Amniotic epithelial cell (primary cell): ENCODE measurements at regions not wholly inside any gene's neighbourhood (a gene's known extent, or its start where the extent isn't known, plus 50 kb on each side); places are given as distances from the start of the nearest gene placed in this dataset.

Source experiments
- DNase-seq: peaks from one replicate; pipeline ENCODE4 v3.0.0-alpha.2; 2010; ENCODE audit warnings: low read depth

GRCh38 chr4:125515016-125515415, 200.3 kb downstream of the FAT4 start:
- no peak for DNase-seq

GRCh38 chr4:125517831-125518230, 203.1 kb downstream of the FAT4 start:
- no peak for DNase-seq

DNA sequence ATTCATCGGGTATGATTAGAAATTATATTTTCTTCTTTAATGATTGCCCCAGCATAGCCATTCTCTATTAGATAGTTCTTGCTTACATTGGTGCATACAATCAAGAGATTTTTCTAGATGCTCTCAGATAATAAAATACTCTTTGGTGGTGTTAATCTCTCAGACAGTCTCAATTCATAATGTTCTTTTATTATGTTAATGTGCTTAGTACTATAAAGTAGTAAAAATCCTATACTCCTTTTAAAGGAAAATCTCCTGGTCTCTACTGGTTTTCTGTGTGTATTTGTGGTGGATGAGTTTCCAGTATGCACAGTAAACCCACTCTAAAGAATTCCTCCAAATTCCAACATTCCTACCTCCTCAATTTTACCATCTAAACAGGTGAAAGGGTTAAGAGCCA, 203.5 kb downstream of the FAT4 start:
- no peak for DNase-seq

- no peak for DNase-seq
These were observed 204.8 kb downstream of the FAT4 start for GRCh38 chr4:125519371-125520146.

DNA sequence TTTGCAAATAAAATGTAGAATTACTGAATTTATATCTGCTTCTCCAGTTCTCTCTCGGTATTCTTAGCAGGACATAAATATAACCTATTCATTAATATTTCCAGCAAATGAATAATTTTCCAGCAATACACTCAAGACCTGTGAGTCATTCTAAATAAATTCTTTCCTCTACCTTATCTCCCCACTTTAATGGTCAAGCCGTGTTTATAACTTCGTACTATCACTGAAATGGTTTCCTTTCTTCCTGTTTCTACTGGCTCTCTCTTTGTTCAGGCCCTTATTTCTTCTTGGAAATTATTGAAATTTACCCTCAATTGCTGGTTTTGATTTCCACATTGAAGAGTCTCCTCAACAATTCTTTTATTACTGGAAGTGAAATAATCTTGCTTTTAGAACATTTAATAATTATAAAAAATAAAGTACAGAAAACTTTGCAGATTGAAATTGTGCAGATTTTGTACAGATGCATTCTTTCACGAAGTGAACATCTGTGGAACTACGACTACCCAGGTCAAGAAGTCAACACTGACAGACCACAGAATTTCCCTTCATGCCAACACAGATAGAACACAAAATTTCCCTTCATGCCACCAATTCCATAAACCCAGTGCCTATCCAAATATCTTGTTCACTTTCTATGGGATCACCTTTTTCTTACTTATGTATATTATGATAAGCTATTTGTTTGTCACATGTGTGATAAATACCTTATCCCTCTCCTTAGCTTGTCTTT, 205.7 kb downstream of the FAT4 start:
- peak; percentile 82 for DNase-seq

DNA sequence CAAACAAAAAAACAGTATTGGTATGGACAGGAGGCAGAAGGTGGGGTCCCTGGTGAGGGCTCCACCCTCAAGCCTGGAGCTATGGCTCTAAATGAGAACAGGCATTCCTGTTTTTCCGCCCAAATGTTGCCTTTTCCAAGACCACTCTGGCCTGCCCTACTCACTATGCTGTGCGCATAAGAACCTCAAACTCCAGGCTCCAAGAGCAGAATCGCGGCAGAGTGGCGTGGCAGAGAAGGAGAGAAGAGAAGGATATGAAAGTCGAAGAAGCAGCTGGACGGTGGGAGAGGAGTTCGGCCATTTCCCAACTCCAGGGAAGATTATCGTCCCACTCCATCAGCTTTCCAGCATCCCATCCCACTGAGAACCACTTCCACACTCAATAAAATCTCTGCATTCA, 207.8 kb downstream of the FAT4 start:
- DNase-seq = no peak

DNA sequence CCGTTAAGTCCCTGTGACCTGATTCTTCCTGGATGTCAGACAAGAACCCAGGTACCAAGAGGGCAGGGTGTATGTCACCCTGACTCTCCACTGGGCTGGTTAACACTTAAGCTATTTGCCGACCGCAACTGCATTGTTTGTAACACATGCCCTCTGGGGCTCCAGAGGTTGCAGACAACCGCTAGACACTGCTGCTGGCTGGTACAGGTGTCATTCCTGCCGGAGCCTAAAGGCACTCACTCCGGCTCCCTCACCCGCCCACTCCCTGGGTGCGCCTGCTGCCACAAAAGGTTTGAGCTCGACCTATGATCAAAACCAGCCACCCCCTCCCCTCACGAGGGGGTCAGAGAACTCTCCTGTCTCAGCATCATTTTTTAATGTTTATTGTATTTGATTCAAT, 208.2 kb downstream of the FAT4 start:
- DNase-seq = no peak

DNA sequence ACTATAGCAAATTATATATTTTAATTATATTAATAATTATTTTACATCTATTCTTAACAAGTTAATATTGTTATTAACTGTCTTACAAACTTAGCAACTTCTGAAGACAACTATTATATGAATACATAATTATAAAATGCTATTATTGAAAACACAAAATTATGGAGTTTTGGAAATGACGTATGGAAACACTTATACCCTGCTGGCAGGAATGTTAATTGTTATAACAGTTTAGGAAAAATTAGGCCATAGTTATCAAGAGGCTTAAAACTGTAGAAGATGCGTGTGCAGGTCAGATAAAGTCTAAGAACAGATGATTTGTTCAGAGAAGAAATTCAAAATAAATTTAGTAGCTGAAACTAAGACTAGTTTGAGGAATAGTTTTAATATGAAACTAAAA, 211.7 kb downstream of the FAT4 start:
- no peak for DNase-seq

DNA sequence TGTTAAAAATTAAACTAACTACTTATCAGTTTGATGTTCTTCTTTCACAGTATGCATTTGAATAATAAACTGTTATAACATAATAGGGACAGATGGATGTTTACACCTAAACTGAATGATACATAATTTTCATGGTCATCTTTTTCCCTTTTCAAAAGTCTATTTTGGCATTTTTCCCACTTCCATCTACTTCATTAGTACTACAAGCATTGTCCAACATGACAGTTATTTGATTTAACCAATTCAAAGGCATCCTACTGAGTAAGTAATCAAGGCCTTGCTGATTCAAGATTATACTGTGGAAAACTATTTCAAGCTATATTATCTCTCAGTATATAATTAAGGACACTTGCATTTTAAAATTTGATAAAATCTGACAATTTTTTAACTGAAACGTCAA, 212.9 kb downstream of the FAT4 start:
- no peak for DNase-seq

GRCh38 chr4:125529071-125529470, 214.3 kb downstream of the FAT4 start:
- DNase-seq = no peak

- no peak for DNase-seq
These were observed 223.9 kb downstream of the FAT4 start for GRCh38 chr4:125538670-125539069.

GRCh38 chr4:125539691-125540090, 224.9 kb downstream of the FAT4 start:
- DNase-seq = no peak

DNA sequence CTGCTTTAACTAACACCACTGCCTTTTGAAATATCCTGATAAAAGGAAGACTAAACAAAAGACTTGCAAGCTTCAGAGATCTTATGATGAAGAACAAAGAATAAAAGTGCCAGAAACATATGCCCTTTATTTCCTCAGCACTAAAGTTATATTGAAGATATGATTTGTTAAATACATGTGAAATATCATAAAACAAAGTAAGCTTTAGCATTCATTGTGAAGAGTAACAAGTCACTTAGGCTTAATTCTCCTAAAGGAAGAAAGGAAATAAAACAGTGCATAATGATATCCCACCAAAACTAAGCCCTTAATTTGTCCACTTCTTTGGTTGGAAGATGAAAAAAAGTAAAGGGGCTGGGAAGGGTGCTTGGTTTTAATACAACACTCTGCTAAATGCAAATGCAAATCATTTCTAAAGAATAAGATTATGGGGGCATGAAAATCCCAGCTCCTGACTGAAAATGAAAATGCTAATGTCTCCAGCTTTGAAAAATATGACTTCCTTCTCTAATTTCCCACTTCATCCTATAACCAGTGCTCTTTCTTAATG, 227.2 kb downstream of the FAT4 start:
- no peak for DNase-seq

- DNase-seq = no peak
These were observed 231.5 kb downstream of the FAT4 start for GRCh38 chr4:125546272-125546671.

GRCh38 chr4:125547836-125548235, 233.1 kb downstream of the FAT4 start:
- DNase-seq = peak; percentile 7

DNA sequence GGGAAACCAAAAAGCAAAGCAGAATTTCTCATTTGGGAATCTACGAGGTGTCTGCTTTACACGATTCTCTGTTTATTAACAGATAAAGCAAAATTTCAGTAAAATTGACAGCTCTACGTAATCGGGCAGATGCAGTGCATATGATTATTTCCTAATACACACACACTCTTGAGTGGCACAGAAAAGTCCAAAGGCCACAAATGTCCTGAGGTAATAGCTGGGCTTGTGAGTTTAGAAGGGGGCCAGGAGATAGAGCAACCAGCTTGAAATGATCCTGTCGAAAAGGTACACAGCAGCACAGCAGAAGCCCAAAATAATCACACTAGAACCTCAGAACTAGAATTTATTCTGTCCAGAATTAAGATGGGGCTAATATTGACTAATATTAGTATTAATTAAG, 236.0 kb downstream of the FAT4 start:
- no peak for DNase-seq

DNA sequence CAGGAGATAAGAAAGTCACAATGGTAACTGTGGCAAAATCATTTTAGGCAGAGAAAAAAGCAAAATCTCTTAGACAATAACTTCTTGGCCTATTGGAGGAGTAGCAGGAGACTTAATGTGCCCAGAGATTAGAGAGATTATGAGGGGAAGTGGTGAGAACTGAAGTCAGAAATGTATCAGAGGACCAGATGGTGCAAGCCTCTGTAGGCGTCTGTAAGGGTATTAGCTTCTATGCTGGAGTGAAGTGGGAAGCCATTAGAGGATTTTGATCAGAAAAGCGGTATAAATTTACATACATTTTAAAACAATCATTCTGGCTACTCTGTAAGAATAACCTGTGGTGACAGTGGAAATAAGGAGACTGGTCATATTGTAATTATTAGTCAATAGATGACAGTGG, 236.7 kb downstream of the FAT4 start:
- no peak for DNase-seq

DNA sequence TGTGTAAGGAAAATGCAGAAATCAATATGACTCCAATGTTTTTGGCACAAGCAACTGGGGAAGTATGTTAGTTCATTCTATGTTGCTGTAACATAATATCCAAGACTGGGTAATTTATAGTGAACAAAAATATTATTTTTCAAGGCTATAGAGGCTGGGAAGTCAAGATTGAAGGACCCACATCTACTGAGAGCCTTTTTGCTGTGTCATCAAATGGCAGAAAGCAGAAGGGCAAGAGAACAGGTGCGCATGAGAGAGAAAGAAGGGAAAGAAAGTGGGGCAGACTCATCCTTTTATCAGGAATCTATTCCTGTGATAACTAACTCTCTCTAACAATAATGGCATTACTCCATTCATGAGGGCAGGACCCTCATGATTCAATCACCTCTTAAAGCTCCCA, 237.2 kb downstream of the FAT4 start:
- no peak for DNase-seq

DNA sequence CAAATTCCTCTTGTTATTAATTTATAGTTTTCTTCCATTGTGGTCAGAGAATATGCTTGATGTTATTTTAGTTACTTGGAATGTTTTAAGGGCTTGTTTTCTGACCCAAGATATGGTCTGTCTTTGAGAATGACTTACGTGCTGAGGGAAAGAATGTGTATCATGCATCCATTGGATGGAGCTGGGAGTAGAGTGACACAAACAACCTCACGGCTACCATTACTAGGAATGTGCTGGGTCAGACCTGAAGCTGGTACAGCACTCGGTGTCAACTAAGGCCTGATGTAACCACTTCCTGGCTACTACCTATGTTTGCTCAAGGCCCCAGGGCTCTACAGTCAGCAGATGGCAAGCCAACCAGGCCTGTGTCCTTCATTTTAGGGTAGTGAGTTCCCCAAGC, 257.8 kb downstream of the FAT4 start:
- DNase-seq = peak; percentile 35

- no peak for DNase-seq
These were observed 258.6 kb downstream of the FAT4 start for GRCh38 chr4:125573368-125573767.

DNA sequence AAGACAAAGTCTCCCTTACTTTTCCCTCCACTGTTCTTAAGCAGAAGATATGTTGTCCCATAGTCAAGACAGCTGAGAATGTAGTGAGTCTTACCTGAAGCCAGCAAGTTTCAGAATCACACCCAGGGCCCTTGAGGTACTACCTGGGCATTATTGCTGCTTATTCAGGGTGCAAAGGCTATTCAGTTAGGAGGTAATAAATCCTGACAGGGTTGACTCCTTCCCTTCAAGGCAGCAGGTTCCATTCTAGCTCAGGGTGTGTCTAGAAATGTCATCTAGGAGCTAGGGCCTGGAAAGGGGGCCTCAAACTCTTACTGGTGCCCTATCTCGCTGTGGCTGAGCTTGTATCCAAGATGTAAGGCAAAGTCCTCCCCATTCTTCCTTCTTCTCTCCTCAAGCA, 259.0 kb downstream of the FAT4 start:
- no peak for DNase-seq

GRCh38 chr4:125582302-125582701, 267.5 kb downstream of the FAT4 start:
- no peak for DNase-seq

- DNase-seq = no peak
These were observed 275.4 kb downstream of the FAT4 start for GRCh38 chr4:125590158-125590557.
